GM12878 (cell line): ENCODE measurements at regions not wholly inside any gene's neighbourhood (a gene's known extent, or its start where the extent isn't known, plus 50 kb on each side); places are given as distances from the start of the nearest gene placed in this dataset.

Experiments
- ATAC-seq: fragments of 200-7000 bp; cut with Tn5 transposase; 3 replicates; pipeline ENCODE4 v1.9.1; 2020; ENCODE audit warnings: mild to moderate bottlenecking, moderate library complexity
- BruUV-seq: library from RNA; stranded (reverse); fragments of 400-500 nt; replicated peaks from 2 replicates; lab custom pipeline; 2021; lab: Mats Ljungman, UMichigan
- CTCF ChIA-PET: fragments of 300-600 bp; sonication (Branson Sonifier 250); formaldehyde crosslinking; extraction: SDS; loops from one replicate; lab custom pipeline; 2021; ENCODE audit warnings: inconsistent platforms; lab: Yijun Ruan, JAX
- POLR2A ChIA-PET: fragments of 350-600 bp; formaldehyde crosslinking; extraction: SDS; loops from one replicate; lab custom pipeline; 2021; ENCODE audit warnings: inconsistent platforms; lab: Charles Lee
- RAD21 ChIA-PET: fragments of 300-600 bp; sonication (Branson Sonifier 250); formaldehyde crosslinking; loops from one replicate; lab custom pipeline; 2023; ENCODE audit warnings: antibody characterized with exemption; ENCODE audit not compliant: unreplicated experiment; lab: Charles Lee
- SMC1A ChIA-PET: fragments of 300-600 bp; sonication (Branson Sonifier 250); formaldehyde crosslinking; loops from one replicate; lab custom pipeline; 2023; ENCODE audit not compliant: unreplicated experiment, uncharacterized antibody; lab: Charles Lee
- DNase-seq: peaks from one replicate; pipeline ENCODE4 v3.0.0-alpha.2; 2011; ENCODE audit warnings: low read depth, low spot score
- FAIRE-seq: peaks from 3 replicates; lab custom pipeline; 2011; peaks lifted over from hg19 to GRCh38; lab: Jason Lieb, UNC
- H2AFZ ChIP-seq: 2 replicates; pipeline ENCODE4 v1.6.0; 2011; ENCODE audit warnings: low read depth, low read length, control low read depth; ENCODE audit not compliant: control insufficient read depth
- H3K27ac ChIP-seq: 2 replicates; pipeline ENCODE4 v1.5.1; 2011; ENCODE audit warnings: control low read depth; ENCODE audit not compliant: control insufficient read depth, insufficient read depth
- H3K27me3 ChIP-seq, 2 experiments: replicated peaks in 1 of 2; 2 replicates each; pipeline versions ENCODE4 v1.6.0 to v1.6.1; 2011; ENCODE audit warnings: low read length in 1 of 2; ENCODE audit not compliant: control insufficient read depth in 2 of 2, insufficient read depth in 2 of 2
- H3K36me3 ChIP-seq, 2 experiments: 2 replicates each; pipeline ENCODE4 v1.5.1; 2011; ENCODE audit warnings: low read length in 1 of 2; ENCODE audit not compliant: control insufficient read depth in 2 of 2, insufficient read depth in 2 of 2
- H3K4me1 ChIP-seq: 2 replicates; pipeline ENCODE4 v1.6.1; 2011; ENCODE audit warnings: mild to moderate bottlenecking, low read length, moderate library complexity, mixed read lengths; ENCODE audit not compliant: control insufficient read depth, insufficient read depth
- H3K4me2 ChIP-seq: 2 replicates; pipeline ENCODE4 v1.6.0; 2011; ENCODE audit warnings: control low read depth; ENCODE audit not compliant: control insufficient read depth, insufficient read depth
- H3K4me3 ChIP-seq: fragments of 200-600 bp; sonication (generic); 2 replicates; pipeline ENCODE4 v1.5.1; 2016
- H3K79me2 ChIP-seq: 2 replicates; pipeline ENCODE4 v1.6.0; 2011; ENCODE audit warnings: low read length; ENCODE audit not compliant: control insufficient read depth, insufficient read depth
- H3K9ac ChIP-seq: 2 replicates; pipeline ENCODE4 v1.8.0; 2011; ENCODE audit warnings: low read length, control low read depth, mixed read lengths; ENCODE audit not compliant: control insufficient read depth, insufficient read depth
- H3K9me3 ChIP-seq: replicated peaks from 3 replicates; pipeline ENCODE4 v1.5.1; 2011; ENCODE audit warnings: mild to moderate bottlenecking, low read length; ENCODE audit not compliant: control insufficient read depth, insufficient read depth
- H4K20me1 ChIP-seq: 2 replicates; pipeline ENCODE4 v1.6.0; 2011; ENCODE audit not compliant: control insufficient read depth, insufficient read depth
- BACH1 ChIP-seq: fragments of 450-650 bp; IDR thresholded peaks from 2 replicates; pipeline ENCODE4 v1.6.1; 2017; ENCODE audit warnings: mild to moderate bottlenecking, borderline replicate concordance
- BHLHE40 ChIP-seq, 2 experiments: fragments of 450-650 bp in 1 of 2; IDR thresholded peaks; 2 replicates each; pipeline ENCODE4 v1.6.1; 2011 to 2017; ENCODE audit warnings: low read depth in 2 of 2, borderline replicate concordance in 1 of 2, improper control_type of control experiment in 1 of 2, low read length in 1 of 2, mild to moderate bottlenecking in 1 of 2
- ELK1 ChIP-seq: IDR thresholded peaks from 2 replicates; pipeline ENCODE4 v1.6.1; 2012; ENCODE audit warnings: low read depth, low read length, improper control_type of control experiment
- ESRRA ChIP-seq: IDR thresholded peaks from 2 replicates; pipeline ENCODE4 v1.6.1; 2012; ENCODE audit warnings: mild to moderate bottlenecking, low read length, improper control_type of control experiment
- HDGF ChIP-seq: fragments of 450-650 bp; IDR thresholded peaks from 2 replicates; pipeline ENCODE4 v1.6.1; 2016; ENCODE audit warnings: antibody characterized with exemption
- IKZF1 ChIP-seq: fragments of 450-650 bp; conservative IDR thresholded peaks from 2 replicates; pipeline ENCODE4 v1.6.1; 2017; ENCODE audit warnings: antibody characterized with exemption, mild to moderate bottlenecking
- MEF2A ChIP-seq: IDR thresholded peaks from 2 replicates; pipeline ENCODE4 v1.6.1; 2011; ENCODE audit warnings: low read depth, mild to moderate bottlenecking, low read length, moderate library complexity; ENCODE audit not compliant: insufficient read depth
- MXI1 ChIP-seq: fragments of 150-350 bp; IDR thresholded peaks from 2 replicates; pipeline ENCODE4 v1.6.1; 2011; ENCODE audit warnings: low read depth, mild to moderate bottlenecking, inconsistent platforms, low read length, improper control_type of control experiment
- RAD21 ChIP-seq: IDR thresholded peaks from 2 replicates; pipeline ENCODE4 v1.6.1; 2011; ENCODE audit warnings: mild to moderate bottlenecking, low read depth, low read length, moderate library complexity; ENCODE audit not compliant: insufficient read depth
- RBBP5 ChIP-seq: fragments of 200-600 bp; sonication (generic); conservative IDR thresholded peaks from 2 replicates; pipeline ENCODE4 v1.6.1; 2016
- USF1 ChIP-seq: IDR thresholded peaks from 2 replicates; pipeline ENCODE4 v1.6.1; 2011; ENCODE audit warnings: borderline replicate concordance, low read depth, mild to moderate bottlenecking, moderate library complexity, mixed read lengths, low read length; ENCODE audit not compliant: insufficient read depth; ENCODE audit errors: extremely low read length
- USF2 ChIP-seq: IDR thresholded peaks from 2 replicates; pipeline ENCODE4 v1.6.1; 2011; ENCODE audit warnings: low read depth, low read length, improper control_type of control experiment, borderline replicate concordance
- ZNF24 ChIP-seq: fragments of 450-650 bp; IDR thresholded peaks from 2 replicates; pipeline ENCODE4 v1.6.1; 2017; ENCODE audit warnings: antibody characterized with exemption, mild to moderate bottlenecking
- WGBS: methylation state at CpG from one replicate; pipeline ENCODE4 v1.1.6; 2016; ENCODE audit warnings: low lambda C conversion rate; ENCODE audit not compliant: insufficient replicate concordance, insufficient coverage; ENCODE audit errors: missing lambda C conversion rate; 5-methylcytosine and 5-hydroxymethylcytosine counted together
- in situ Hi-C: fragments of 300-500 bp; cut with MboI; formaldehyde crosslinking; loops from 9 replicates; pipeline ENCODE4 v1.14.3; 2018; ENCODE audit warnings: mixed read lengths
- intact Hi-C: fragments of 100-400 bp; cut with micrococcal nuclease; formaldehyde crosslinking; loops from one replicate; pipeline ENCODE4 v1.14.2; 2022; ENCODE audit not compliant: unreplicated experiment

GRCh38 chr14:55772486-55772885 is 192.5 kb downstream of the KTN1 start:
- TF ChIP-seq RBBP5 = no peak
- TF ChIP-seq BACH1 = no peak
- no peak for TF ChIP-seq MXI1
- TF ChIP-seq IKZF1 = no peak
- TF ChIP-seq USF1 = no peak
- no peak for TF ChIP-seq ESRRA
- TF ChIP-seq HDGF = no peak
- TF ChIP-seq RAD21 = no peak
- TF ChIP-seq, all 136 proteins: peak for 0
- 0% methylated on average over 1 of the region's 1 CpG for WGBS
- no TSS peak for BruUV-seq
- Histone ChIP-seq H3K36me3 (no peaks in the 10 kb centered on the region), H3K9me3 (no peaks in the 10 kb centered on the region), H3K4me3 (no peak overlapping the region), H4K20me1 (no peaks in the 10 kb centered on the region), H3K79me2 (no peaks in the 10 kb centered on the region), H3K4me1 (no peaks in the 10 kb centered on the region), H3K27ac (no peak overlapping the region), H3K9ac (no peak overlapping the region), H3K27me3 (no peaks in the 10 kb centered on the region), H3K4me2 (no peak overlapping the region), H2AFZ (no peak overlapping the region)
- intact Hi-C loops (no loop called here), in situ Hi-C loops (no loop called here)
- no peak for FAIRE-seq
- ATAC-seq = no peak
- DNase-seq = no peak
- RAD21 ChIA-PET = no interaction called here
- POLR2A ChIA-PET = no interaction called here
- CTCF ChIA-PET = no interaction called here
- SMC1A ChIA-PET = no interaction called here

- H2AFZ ChIP-seq = no peak overlapping the region
- ChIA-PET POLR2A (no interaction called here), RAD21 (no interaction called here), CTCF (no interaction called here), SMC1A (no interaction called here)
- H3K4me1 ChIP-seq = no peaks in the 10 kb centered on the region
- intact Hi-C loops = no loop called here
- H3K36me3 ChIP-seq = no peaks in the 10 kb centered on the region
- in situ Hi-C loops = no loop called here
- H3K27me3 ChIP-seq = no peaks in the 10 kb centered on the region
- ATAC-seq (no peak), FAIRE-seq (no peak), DNase-seq (no peak)
- H3K4me2 ChIP-seq = no peak overlapping the region
- H3K4me3 ChIP-seq = no peak overlapping the region
- no peaks in the 10 kb centered on the region for H3K9me3 ChIP-seq
- WGBS = 12% methylated on average over 1 of the region's 1 CpG
- no peak overlapping the region for H3K27ac ChIP-seq
- H4K20me1 ChIP-seq = no peaks in the 10 kb centered on the region
- no peaks in the 10 kb centered on the region for H3K79me2 ChIP-seq
- no TSS peak for BruUV-seq
- no peak overlapping the region for H3K9ac ChIP-seq
- TF ChIP-seq MEF2A = no peak
- TF ChIP-seq ZNF24 = no peak
- no peak for TF ChIP-seq BHLHE40 (IDR thresholded peaks at IDR 0.05; ENCODE audit: borderline replicate concordance in 1 of 2, low read depth in 2 of 2, low read length in 1 of 2)
- TF ChIP-seq ELK1 = no peak
- TF ChIP-seq USF2 = no peak
These were observed 193.3 kb downstream of the KTN1 start for GRCh38 chr14:55773312-55773711.
